IPS-NIHi7 (cell line): ENCODE measurements at regions not wholly inside any gene's neighbourhood (a gene's known extent, or its start where the extent isn't known, plus 50 kb on each side); places are given as distances from the start of the nearest gene placed in this dataset.

Experiments
- DNase-seq: peaks from one replicate; pipeline ENCODE4 v3.0.0; 2012; ENCODE audit warnings: mixed read lengths; ENCODE audit errors: extremely low spot score

- no peak for DNase-seq
Observed at GRCh38 chr4:32219306-32220075, 1499.3 kb downstream of the PCDH7 start.

GRCh38 chr4:32226204-32226603, 1506.0 kb downstream of the PCDH7 start:
- DNase-seq = no peak

- no peak for DNase-seq
Observed at GRCh38 chr4:32226733-32227132, 1506.6 kb downstream of the PCDH7 start.

GRCh38 chr4:32243926-32244325, 1523.8 kb downstream of the PCDH7 start:
- DNase-seq = no peak

DNA sequence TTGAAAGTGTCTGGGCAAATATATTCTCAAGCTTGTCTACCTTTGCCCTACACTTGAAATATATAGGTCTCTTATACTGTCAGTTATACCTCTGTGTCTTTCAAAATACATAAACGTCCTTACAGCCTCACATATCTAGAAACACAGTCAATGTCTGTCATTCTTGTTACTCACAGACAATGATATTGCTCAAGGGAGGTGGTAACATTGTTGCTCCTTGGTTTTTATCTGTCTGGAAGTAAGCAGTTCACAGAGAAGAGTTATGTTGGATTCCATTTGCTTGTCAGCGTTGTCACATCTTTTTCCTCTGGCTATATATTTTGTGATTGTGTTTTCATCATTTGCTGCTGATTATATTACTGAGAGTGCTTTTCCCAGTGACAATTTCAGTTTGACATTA, 1528.9 kb downstream of the PCDH7 start:
- no peak for DNase-seq

- DNase-seq = no peak
Observed at GRCh38 chr4:32251126-32251525, 1531.0 kb downstream of the PCDH7 start.

DNA sequence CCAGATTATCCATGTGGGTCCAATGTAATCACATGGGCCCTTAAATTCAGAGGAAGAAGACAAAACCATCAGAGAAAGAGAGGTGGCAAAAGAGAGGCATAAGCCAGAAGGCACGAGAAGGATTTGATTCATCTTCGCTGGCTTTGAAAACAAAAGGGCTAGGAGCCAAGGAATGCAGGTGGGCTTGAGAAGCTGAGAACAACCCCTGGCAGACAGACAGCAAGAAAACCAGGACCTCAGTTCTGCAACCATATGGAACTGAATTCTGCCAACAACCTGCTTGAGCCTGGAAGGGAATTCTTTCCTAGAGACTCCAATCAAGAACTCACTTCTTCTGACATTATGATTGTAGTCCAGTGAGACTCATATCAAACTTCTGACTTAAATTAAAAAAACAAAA, 1531.8 kb downstream of the PCDH7 start:
- no peak for DNase-seq

DNA sequence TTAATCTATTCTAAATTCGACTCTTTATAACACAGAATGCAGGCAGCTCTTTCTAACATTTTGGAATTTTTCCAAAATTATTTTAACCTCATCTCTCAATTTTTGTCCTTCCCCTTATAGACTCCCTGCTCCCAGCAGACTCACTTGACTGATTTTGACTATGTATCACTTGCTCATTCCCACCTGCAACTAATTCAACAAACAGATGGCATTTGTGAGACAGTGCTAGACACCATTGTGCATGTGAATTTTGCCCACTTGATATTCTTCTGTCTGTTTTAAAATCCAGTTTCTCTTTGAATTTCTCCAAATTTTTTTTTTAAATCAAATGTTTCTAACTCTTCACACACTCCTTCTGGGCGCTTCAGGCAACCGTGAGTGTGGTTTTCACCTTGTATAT, 1534.0 kb downstream of the PCDH7 start:
- no peak for DNase-seq

- no peak for DNase-seq
Observed at GRCh38 chr4:32258986-32259385, 1538.8 kb downstream of the PCDH7 start.

DNA sequence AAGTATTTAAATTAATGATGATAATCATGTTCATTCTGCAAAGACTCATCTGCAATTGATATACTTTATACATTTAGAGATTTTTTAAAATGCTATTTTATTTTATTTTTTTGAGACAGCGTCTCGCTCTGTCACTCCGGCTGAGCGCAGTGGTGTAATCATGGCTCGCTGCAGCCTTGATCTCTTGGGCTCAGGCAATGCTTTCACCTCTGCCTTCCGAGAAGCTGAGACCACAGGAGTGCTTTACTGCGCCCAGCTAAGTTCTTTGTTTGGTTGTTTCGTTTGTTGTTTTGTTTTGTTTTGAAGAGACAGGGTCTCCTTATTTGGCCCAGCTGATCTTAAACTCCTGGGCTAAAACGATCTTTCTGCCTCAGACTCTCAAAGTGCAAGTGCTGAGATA, 1541.0 kb downstream of the PCDH7 start:
- DNase-seq = no peak

- no peak for DNase-seq
Observed at GRCh38 chr4:32268863-32269262, 1548.7 kb downstream of the PCDH7 start.

DNA sequence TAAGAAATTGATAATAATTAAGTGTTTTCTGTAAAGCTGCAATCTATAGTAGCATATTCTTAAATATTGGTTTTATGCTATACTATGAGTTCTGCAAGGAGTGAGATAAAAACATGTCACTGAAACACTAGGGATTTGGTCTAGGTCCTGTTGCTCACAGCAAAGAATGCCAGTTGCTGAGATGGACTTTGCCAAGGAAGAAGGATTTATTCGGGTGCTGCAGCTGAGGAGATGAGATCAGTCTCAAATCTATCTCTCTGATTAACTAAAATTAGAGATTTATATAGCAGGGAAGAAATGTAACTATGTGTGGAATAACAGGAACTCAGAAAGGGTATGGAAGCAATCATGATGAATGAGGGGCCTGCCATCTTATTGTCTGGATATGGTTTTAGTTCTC, 1569.9 kb downstream of the PCDH7 start:
- no peak for DNase-seq

DNA sequence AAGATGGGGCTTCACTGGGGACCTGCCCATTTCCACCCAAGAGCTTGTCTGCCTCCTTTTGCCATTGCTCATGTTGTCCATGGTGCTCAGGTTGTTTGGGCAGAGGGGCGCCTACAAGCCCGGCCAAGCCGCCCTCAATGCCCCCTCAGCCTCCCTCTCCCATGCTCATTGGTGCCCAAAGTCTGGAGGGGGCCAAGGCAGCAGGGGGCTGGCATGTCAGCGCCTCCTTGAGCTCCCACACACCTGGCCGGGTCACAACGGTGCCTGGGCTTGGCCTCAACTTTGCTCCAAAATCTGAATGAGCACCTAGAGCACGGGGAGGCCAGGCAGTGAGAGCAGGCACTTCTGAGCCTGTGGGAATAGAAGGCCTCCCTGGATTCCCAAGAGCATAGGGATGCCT, 1598.8 kb downstream of the PCDH7 start:
- DNase-seq = no peak

- no peak for DNase-seq
Observed at GRCh38 chr4:32321421-32321820, 1601.3 kb downstream of the PCDH7 start.

GRCh38 chr4:32334759-32335158, 1614.6 kb downstream of the PCDH7 start:
- DNase-seq = no peak

DNA sequence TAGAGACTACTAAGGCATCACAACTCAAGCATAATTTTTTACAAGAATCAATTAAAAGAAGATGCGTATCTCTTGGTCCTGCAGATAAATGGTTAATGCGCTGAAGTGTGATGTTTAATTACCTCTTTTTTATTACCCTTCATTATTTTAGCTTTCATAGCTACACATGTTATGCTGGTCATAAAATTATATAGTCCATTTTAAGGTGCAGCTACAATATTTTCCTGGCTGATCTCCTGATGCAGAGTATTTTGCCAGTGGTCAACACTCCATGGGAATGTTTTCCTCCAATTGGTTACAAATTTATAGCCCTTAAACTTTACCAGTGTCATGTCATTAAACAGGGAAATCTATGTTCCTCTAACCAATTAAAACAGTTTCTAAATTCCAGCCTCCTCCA, 1617.2 kb downstream of the PCDH7 start:
- DNase-seq = no peak

DNA sequence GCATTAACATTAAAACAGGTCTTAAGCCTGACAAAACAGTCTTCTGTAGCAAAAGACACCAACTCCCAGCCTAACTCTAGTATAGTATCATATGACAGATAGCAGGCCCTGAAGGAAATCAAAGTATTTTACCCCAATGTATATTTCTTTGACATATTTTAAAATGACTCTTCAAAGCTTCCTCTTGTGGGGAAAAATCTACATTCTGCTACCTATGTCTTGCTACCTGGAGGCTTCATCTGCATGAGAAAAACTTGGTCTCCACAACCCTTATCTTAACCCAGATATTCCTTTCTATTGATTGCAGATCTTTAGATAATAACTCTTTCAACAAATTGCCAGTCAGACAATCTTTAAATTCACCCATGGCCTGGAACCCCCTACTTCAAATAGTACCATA, 1620.4 kb downstream of the PCDH7 start:
- DNase-seq = no peak

- DNase-seq = no peak
Observed at GRCh38 chr4:32341342-32341741, 1621.2 kb downstream of the PCDH7 start.

- no peak for DNase-seq
Observed at GRCh38 chr4:32342054-32342453, 1621.9 kb downstream of the PCDH7 start.

DNA sequence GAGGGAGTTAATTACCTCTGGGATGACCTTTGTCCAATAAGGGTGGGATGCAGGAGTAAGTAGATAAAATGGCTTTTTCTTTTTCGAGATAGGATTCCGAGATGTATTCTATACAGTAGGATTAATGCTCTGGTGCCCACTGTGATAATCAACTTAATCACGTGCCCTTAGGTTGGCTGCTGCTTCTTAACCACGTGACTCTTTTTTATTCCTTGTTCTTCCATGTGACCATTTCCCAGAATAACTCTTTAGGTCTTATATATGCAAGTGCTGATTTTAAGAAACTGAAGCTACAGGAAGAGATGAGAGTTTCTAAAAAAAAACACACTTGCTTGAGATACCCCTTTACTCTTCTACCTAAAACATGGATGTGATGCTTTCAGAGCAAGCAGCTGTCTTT, 1628.9 kb downstream of the PCDH7 start:
- no peak for DNase-seq

DNA sequence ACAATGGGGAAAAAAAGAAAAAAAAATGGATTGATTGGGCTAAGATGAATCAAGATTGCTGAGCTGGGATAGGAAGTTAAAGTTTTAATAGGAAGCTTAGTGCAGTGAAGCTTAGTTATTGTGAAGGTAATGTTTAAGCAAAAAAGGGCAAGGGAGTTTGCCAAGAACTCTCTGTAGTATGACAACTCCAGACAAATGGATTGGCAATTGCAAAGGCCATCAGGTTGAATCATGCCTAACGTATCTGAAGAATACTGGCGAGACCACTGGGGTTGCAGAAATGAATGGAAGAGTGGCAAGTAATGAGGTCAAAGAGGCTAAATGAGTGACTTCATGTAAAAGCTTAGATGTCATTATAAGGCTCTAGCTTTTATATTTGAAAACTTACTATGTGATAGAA, 1654.0 kb downstream of the PCDH7 start:
- DNase-seq = no peak

- DNase-seq = no peak
Observed at GRCh38 chr4:32393806-32394205, 1673.6 kb downstream of the PCDH7 start.

- DNase-seq = no peak
Observed at GRCh38 chr4:32394255-32394654, 1674.1 kb downstream of the PCDH7 start.

DNA sequence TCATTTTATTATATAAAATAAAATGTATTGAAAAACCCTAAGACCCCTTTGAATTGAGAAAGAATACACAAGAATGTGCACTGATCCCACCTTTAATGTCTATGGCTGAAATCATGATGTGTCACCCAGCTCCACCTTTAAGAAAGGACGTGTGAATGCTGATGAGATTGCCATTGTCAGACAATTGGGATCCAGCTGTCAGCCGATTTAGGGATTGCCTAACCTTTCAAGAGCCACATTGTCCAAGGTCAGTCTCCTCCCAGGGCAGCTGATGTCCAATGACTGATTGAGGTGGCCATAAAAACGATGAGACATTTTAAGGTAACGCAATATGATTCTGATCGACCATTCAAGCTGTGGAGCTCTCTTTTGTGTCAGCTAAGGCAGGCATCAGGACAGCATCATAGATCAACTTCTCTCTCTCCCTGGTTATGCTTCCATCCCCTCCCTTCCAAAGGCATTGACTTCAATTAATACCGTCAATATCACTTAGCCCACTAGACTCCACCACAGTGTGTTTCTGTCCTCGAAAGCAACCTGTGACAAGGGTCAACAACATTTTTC, 1676.4 kb downstream of the PCDH7 start:
- DNase-seq = peak; percentile 5
